Vagina (tissue), 2 donors: ENCODE measurements at regions not wholly inside any gene's neighbourhood (a gene's known extent, or its start where the extent isn't known, plus 50 kb on each side); places are given as distances from the start of the nearest gene placed in this dataset.

Source experiments
- DNase-seq, 2 donors: peaks; one replicate each; pipeline ENCODE4 v3.0.0-alpha.2; 2017; ENCODE audit errors: extremely low spot score in 2 of 2
- H3K27ac ChIP-seq: fragments of 200-600 bp; sonication (generic); one replicate; pipeline ENCODE4 v1.5.1; 2019
- H3K27me3 ChIP-seq: fragments of 200-600 bp; sonication (generic); one replicate; pipeline ENCODE4 v1.5.1; 2019
- H3K36me3 ChIP-seq, 2 donors: fragments of 200-600 bp; sonication (generic); one replicate each; pipeline ENCODE4 v1.5.1; 2017 to 2019
- H3K4me1 ChIP-seq: fragments of 200-600 bp; sonication (generic); one replicate; pipeline ENCODE4 v1.5.1; 2019
- H3K4me3 ChIP-seq, 2 donors: fragments of 200-600 bp; sonication (generic); 1 replicate in 1 of 2; 2 replicates in 1 of 2; pipeline ENCODE4 v1.5.1; 2016 to 2019
- H3K9me3 ChIP-seq: fragments of 200-600 bp; sonication (generic); one replicate; pipeline ENCODE4 v1.5.1; 2019
- CTCF ChIP-seq, 3 experiments: fragments of 450-650 bp in 2 of 3; fragments of 200-600 bp in 1 of 3; sonication (generic) in 1 of 3; IDR thresholded peaks; one replicate each; pipeline ENCODE4 v1.5.1; 2017 to 2019; ENCODE audit warnings: antibody characterized with exemption in 3 of 3, mild to moderate bottlenecking in 2 of 3, moderate library complexity in 2 of 3
- POLR2A ChIP-seq, 2 donors: fragments of 450-650 bp; IDR thresholded peaks; one replicate each; pipeline ENCODE4 v1.6.1; 2017; ENCODE audit warnings: antibody characterized with exemption in 2 of 2, mild to moderate bottlenecking in 2 of 2, moderate library complexity in 2 of 2
- POLR2AphosphoS5 ChIP-seq, 2 donors: sonication (generic); formaldehyde crosslinking; IDR thresholded peaks; one replicate each; pipeline ENCODE4 v1.9.0; 2017; ENCODE audit warnings: antibody characterized with exemption in 2 of 2, mild to moderate bottlenecking in 2 of 2, low read depth in 1 of 2; ENCODE audit not compliant: insufficient read depth in 1 of 2
- intact Hi-C: fragments of 100-400 bp; cut with DNase I; formaldehyde crosslinking; loops from one replicate; pipeline ENCODE4 v1.15.1; 2023

DNA sequence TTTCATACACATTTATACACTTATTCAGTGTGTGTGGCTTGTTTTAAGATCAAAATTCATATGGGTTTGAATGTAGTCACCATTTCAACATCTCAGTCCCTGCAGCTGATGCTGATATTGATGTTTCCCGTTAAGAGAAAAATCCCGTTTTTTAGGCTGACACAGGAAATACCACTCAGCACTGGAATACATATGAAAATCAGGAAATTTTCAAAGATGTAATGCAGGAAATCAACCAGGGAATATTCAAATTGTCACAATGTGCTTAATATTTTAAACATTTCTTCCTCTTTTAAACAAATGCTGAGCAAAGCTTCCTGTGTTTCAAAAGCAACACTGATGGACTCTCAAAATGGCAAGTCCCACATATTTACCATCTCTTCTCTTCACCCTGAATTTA is 94.5 kb upstream of the MARCKS start:
- intact Hi-C loops = no loop called here
- no peak overlapping the region for H3K4me3 ChIP-seq
- no peak overlapping the region for H3K27ac ChIP-seq
- DNase-seq = no peak
- H3K36me3 ChIP-seq = no peaks in the 10 kb centered on the region
- no peaks in the 10 kb centered on the region for H3K4me1 ChIP-seq
- no peaks in the 10 kb centered on the region for H3K27me3 ChIP-seq
- TF ChIP-seq POLR2AphosphoS5 (IDR thresholded peaks at IDR 0.05; ENCODE audit: insufficient read depth in 1 of 2, low read depth in 1 of 2) = no peak
- TF ChIP-seq POLR2A (IDR thresholded peaks at IDR 0.05) = no peak
- no peak for TF ChIP-seq CTCF (IDR thresholded peaks at IDR 0.05)
- H3K9me3 ChIP-seq = no peaks in the 10 kb centered on the region

DNA sequence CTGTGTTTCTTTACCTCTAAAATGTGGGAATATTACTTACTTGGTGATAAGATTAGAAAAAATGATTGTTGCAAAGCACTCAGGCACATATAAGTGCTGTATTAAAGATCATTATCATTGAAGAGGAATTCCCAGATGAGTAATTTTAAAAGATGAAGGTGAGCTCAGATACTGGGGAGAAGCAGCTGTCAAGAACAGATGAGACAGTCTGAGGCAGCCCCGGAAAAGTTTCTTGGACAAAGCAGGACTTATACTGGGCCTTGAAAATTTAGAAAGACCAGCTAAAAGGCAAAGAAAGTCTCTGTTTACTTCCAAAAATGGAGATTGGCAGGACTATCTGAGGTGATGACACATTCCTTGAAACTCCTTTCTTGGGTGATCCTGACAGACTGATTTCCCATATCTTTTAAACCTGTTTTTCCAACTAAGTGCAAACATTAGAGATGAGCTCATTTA is 93.8 kb upstream of the MARCKS start:
- intact Hi-C loops = no loop called here
- Histone ChIP-seq H3K9me3 (no peaks in the 10 kb centered on the region), H3K36me3 (no peaks in the 10 kb centered on the region), H3K4me3 (no peak overlapping the region), H3K27ac (no peak overlapping the region), H3K4me1 (no peaks in the 10 kb centered on the region), H3K27me3 (no peaks in the 10 kb centered on the region)
- no peak for DNase-seq
- TF ChIP-seq CTCF (IDR thresholded peaks at IDR 0.05) (no peak), POLR2A (IDR thresholded peaks at IDR 0.05) (no peak), POLR2AphosphoS5 (IDR thresholded peaks at IDR 0.05; ENCODE audit: insufficient read depth in 1 of 2, low read depth in 1 of 2) (no peak)

DNA sequence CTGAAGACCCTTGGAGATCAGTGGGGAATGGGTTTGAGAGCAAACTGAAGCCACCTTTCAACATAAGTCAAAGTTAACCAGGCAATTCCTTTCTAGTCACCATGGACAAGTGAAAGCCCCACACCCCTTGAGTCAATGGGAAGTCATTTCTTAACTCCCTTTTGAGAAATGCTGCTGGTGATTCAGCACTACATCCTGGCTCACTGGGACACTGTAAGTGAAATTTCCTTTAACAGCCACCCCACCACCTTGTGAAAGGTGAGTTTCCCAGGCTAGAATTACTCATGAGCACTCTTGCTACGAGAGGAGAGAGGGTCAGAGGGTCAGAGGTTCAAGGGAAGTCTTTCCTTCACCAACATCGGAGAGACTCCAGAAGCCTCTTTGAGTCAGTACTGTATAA is 93.3 kb upstream of the MARCKS start:
- no peaks in the 10 kb centered on the region for H3K4me1 ChIP-seq
- intact Hi-C loops = no loop called here
- no peak for DNase-seq
- TF ChIP-seq POLR2A (IDR thresholded peaks at IDR 0.05) (no peak), CTCF (IDR thresholded peaks at IDR 0.05) (no peak), POLR2AphosphoS5 (IDR thresholded peaks at IDR 0.05; ENCODE audit: insufficient read depth in 1 of 2, low read depth in 1 of 2) (no peak)
- H3K36me3 ChIP-seq = no peaks in the 10 kb centered on the region
- no peak overlapping the region for H3K27ac ChIP-seq
- no peaks in the 10 kb centered on the region for H3K9me3 ChIP-seq
- no peak overlapping the region for H3K4me3 ChIP-seq
- H3K27me3 ChIP-seq = no peaks in the 10 kb centered on the region

GRCh38 chr6:113765909-113766308 is 91.2 kb upstream of the MARCKS start:
- Histone ChIP-seq H3K4me3 (no peak overlapping the region), H3K27ac (no peak overlapping the region), H3K9me3 (no peaks in the 10 kb centered on the region), H3K36me3 (no peaks in the 10 kb centered on the region), H3K4me1 (no peaks in the 10 kb centered on the region), H3K27me3 (no peaks in the 10 kb centered on the region)
- no peak for DNase-seq
- intact Hi-C loops = no loop called here
- no peak for TF ChIP-seq POLR2AphosphoS5 (IDR thresholded peaks at IDR 0.05; ENCODE audit: insufficient read depth in 1 of 2, low read depth in 1 of 2)

GRCh38 chr6:113767985-113768384 is 89.2 kb upstream of the MARCKS start:
- TF ChIP-seq POLR2AphosphoS5 (IDR thresholded peaks at IDR 0.05; ENCODE audit: insufficient read depth in 1 of 2, low read depth in 1 of 2) (no peak), CTCF (IDR thresholded peaks at IDR 0.05) (no peak), POLR2A (IDR thresholded peaks at IDR 0.05) (no peak)
- Histone ChIP-seq H3K36me3 (no peaks in the 10 kb centered on the region), H3K4me1 (no peaks in the 10 kb centered on the region), H3K27ac (no peak overlapping the region), H3K4me3 (no peak overlapping the region), H3K9me3 (no peaks in the 10 kb centered on the region), H3K27me3 (no peaks in the 10 kb centered on the region)
- DNase-seq = no peak
- intact Hi-C loops = no loop called here

DNA sequence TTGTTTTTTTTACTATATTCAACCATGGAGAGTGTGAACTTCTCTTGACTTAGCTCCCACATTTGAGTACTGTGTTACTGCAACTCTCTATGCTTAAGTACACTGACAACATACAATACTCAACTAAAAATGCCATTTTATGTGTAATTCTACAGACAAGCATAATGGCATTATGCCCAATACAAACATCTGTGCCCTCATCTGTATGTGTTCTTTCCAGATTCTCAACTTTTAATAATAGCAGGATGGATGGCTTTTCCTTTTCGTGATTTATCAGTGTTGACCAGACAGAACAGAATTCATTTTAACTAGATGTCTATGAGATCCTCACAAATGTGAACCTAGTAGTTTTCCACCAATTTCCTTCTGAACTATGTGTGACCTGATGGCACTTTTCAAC is 84.2 kb upstream of the MARCKS start:
- H3K36me3 ChIP-seq = no peaks in the 10 kb centered on the region
- no peaks in the 10 kb centered on the region for H3K9me3 ChIP-seq
- intact Hi-C loops = no loop called here
- DNase-seq = no peak
- H3K4me3 ChIP-seq = no peak overlapping the region
- no peak overlapping the region for H3K27ac ChIP-seq
- TF ChIP-seq POLR2A (IDR thresholded peaks at IDR 0.05) = no peak
- no peak for TF ChIP-seq CTCF (IDR thresholded peaks at IDR 0.05)
- no peak for TF ChIP-seq POLR2AphosphoS5 (IDR thresholded peaks at IDR 0.05; ENCODE audit: insufficient read depth in 1 of 2, low read depth in 1 of 2)
- H3K27me3 ChIP-seq = no peaks in the 10 kb centered on the region
- H3K4me1 ChIP-seq = no peaks in the 10 kb centered on the region
